HG03095 (cell line): ENCODE measurements at regions not wholly inside any gene's neighbourhood (a gene's known extent, or its start where the extent isn't known, plus 50 kb on each side); places are given as distances from the start of the nearest gene placed in this dataset.

Experiments
- ATAC-seq: cut with Tn5 transposase; IDR thresholded peaks from one replicate; pipeline ENCODE4 v1.9.1; 2021; ENCODE audit warnings: moderate library complexity; ENCODE audit not compliant: unreplicated experiment

GRCh38 chr1:68293609-68294366 lies 61.5 kb upstream of the WLS start:
- ATAC-seq, result no peak

- no peak for ATAC-seq
These were observed 60.8 kb upstream of the WLS start for GRCh38 chr1:68293122-68293521.

- no peak for ATAC-seq
These were observed 59.5 kb upstream of the WLS start for GRCh38 chr1:68291688-68292384.

GRCh38 chr1:68287241-68287640 lies 54.9 kb upstream of the WLS start:
- no peak for ATAC-seq

GRCh38 chr1:68285046-68285445 lies 52.7 kb upstream of the WLS start:
- no peak for ATAC-seq

GRCh38 chr1:68281946-68282615 lies 49.8 kb upstream of the WLS start:
- ATAC-seq, result no peak
